ENCODE measurements at regions not wholly inside any gene's neighbourhood (a gene's known extent, or its start where the extent isn't known, plus 50 kb on each side); places are given as distances from the start of the nearest gene placed in this dataset.

DNA sequence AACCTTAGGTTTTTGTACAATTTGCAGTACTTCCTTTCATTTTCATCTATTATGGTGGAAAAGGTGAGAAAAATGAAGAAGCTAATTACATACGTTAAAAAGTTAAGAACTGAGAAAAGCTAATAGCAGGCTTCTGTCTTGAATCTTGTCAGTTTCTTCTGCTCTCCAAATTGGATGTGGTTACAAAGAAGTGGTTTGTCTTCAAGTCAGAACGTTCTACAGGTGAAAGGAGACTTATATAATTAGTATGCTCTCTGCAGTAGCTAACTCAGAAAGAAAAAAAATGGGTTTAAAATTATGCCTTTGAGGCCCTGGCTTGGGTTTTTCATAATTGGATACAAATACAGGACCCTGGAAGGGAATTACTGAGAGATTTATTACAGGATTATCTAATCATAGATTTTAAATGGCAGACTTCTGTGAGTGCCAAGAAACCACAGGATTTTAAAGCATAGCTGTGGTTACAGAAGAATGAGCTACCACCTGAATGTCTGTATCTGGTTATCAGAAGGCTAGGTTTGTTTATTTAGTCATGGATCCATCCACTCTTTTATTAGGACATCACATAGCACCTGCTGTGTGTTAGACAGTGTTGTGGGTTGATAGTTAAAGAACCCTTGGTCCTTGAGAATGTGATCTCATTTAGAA, 528.1 kb upstream of the MCTP2 start:
- CTCF ChIA-PET (ENCODE audit: partially characterized antibody), result interaction anchor here (1.3 kb wide), 1 partner anchor 12 kb away, joined by 3 read pairs; no protein-coding TSS in a partner anchor
- H3K23me2 ChIP-seq (ENCODE audit: low read depth, low read length), result no peaks in the 10 kb centered on the region
- 91% methylated on average over 2 of the region's 2 CpGs; no CpG with 5 or more reads in 1 of the 2 experiments for WGBS, 2 experiments (ENCODE audit: extremely low coverage in 1 of 2, insufficient coverage in 1 of 2, insufficient read length in 1 of 2, insufficient replicate concordance in 2 of 2, low coverage in 1 of 2, low lambda C conversion rate in 2 of 2, missing lambda C conversion rate in 1 of 2)

More for the DNA sequence above, 528.1 kb upstream of the MCTP2 start:
- Histone ChIP-seq H4K5ac (ENCODE audit: insufficient read length, low read depth, low read length) (no peak overlapping the region), H2BK5ac (ENCODE audit: low read depth, low read length) (no peak overlapping the region), H3K18ac (ENCODE audit: extremely low read depth, low read length) (no peak overlapping the region), H4K91ac (replicated peaks; ENCODE audit: insufficient read length, low read length) (no peak overlapping the region), H3K27me3 (replicated peaks in 1 of 4; ENCODE audit: control insufficient read depth in 3 of 4, extremely low read depth in 1 of 4, insufficient read depth in 3 of 4, low read length in 3 of 4) (no peaks in the 10 kb centered on the region), H3K14ac (ENCODE audit: insufficient read length) (no peak overlapping the region), H3K27ac (ENCODE audit: low read depth, low read length) (no peak overlapping the region), H3K4me3 (ENCODE audit: extremely low read depth in 1 of 4, insufficient read depth in 2 of 4, low read depth in 3 of 4, low read length in 4 of 4) (no peak overlapping the region), H2BK120ac (replicated peaks; ENCODE audit: low read depth, low read length) (no peak overlapping the region), H3K36me3 (ENCODE audit: control insufficient read depth in 2 of 4, insufficient read depth in 4 of 4, low read length in 3 of 4) (no peaks in the 10 kb centered on the region), H2BK15ac (ENCODE audit: low read length) (no peak overlapping the region), H3K23ac (ENCODE audit: insufficient read length) (no peak overlapping the region), H3K4me2 (ENCODE audit: insufficient read depth in 1 of 2, low read depth in 2 of 2, low read length in 2 of 2) (no peak overlapping the region), H3K56ac (replicated peaks; ENCODE audit: insufficient read length, low read depth, low read length) (no peak overlapping the region), H3K9me3 (ENCODE audit: insufficient read depth in 2 of 2, low read depth in 1 of 2, low read length in 1 of 2) (no peaks in the 10 kb centered on the region), H2AFZ (ENCODE audit: low read length) (no peak overlapping the region), H3K79me2 (ENCODE audit: control insufficient read depth in 1 of 2, insufficient read depth in 2 of 2, low read length in 2 of 2) (no peaks in the 10 kb centered on the region), H3K9ac (replicated peaks in 1 of 4; ENCODE audit: extremely low read depth in 1 of 4, low read depth in 3 of 4, low read length in 3 of 4) (no peak overlapping the region), H4K20me1 (replicated peaks in 1 of 2; ENCODE audit: control insufficient read depth in 1 of 2, insufficient read depth in 2 of 2, low read length in 2 of 2) (no peaks in the 10 kb centered on the region), H2BK20ac (ENCODE audit: low read length) (no peak overlapping the region), H3K79me1 (ENCODE audit: low read depth, low read length) (no peaks in the 10 kb centered on the region), H3K4me1 (replicated peaks in 1 of 4; ENCODE audit: control insufficient read depth in 3 of 4, insufficient read depth in 4 of 4, low read length in 3 of 4) (no peaks in the 10 kb centered on the region), H2BK12ac (ENCODE audit: low read depth, low read length) (no peak overlapping the region), H2AK5ac (ENCODE audit: low read depth, low read length) (no peak overlapping the region), H3K4ac (replicated peaks; ENCODE audit: insufficient read length, low read depth, low read length) (no peak overlapping the region), H4K8ac (ENCODE audit: extremely low read depth, insufficient read depth, low read length) (no peak overlapping the region)
- FAIRE-seq (no peak), DNase-seq (ENCODE audit: low read depth in 1 of 2, low spot score in 2 of 2) (no peak)
- no peak for TF ChIP-seq EZH2 (IDR thresholded peaks at IDR 0.05; ENCODE audit: low read depth, low read length, severe bottlenecking)
- no peak for TF ChIP-seq RAD21 (IDR thresholded peaks at IDR 0.05 in 1 of 2, conservative IDR thresholded peaks at IDR 0.05 in 1 of 2; ENCODE audit: low read depth in 2 of 2, low read length in 2 of 2)
- no peak for TF ChIP-seq HDAC2 (IDR thresholded peaks at IDR 0.05; ENCODE audit: borderline replicate concordance in 1 of 2, low read depth in 2 of 2, low read length in 2 of 2)
- no peak for TF ChIP-seq SP1 (IDR thresholded peaks at IDR 0.05; ENCODE audit: low read depth, low read length)
- no peak for TF ChIP-seq TEAD4 (IDR thresholded peaks at IDR 0.05; ENCODE audit: low read depth, low read length)
- TF ChIP-seq TBP (IDR thresholded peaks at IDR 0.05; ENCODE audit: low read depth, low read length), result no peak
- TF ChIP-seq TCF12 (IDR thresholded peaks at IDR 0.05; ENCODE audit: low read depth, low read length), result no peak
- TF ChIP-seq, protein P1, sequence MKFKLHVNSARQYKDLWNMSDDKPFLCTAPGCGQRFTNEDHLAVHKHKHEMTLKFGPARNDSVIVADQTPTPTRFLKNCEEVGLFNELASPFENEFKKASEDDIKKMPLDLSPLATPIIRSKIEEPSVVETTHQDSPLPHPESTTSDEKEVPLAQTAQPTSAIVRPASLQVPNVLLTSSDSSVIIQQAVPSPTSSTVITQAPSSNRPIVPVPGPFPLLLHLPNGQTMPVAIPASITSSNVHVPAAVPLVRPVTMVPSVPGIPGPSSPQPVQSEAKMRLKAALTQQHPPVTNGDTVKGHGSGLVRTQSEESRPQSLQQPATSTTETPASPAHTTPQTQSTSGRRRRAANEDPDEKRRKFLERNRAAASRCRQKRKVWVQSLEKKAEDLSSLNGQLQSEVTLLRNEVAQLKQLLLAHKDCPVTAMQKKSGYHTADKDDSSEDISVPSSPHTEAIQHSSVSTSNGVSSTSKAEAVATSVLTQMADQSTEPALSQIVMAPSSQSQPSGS (IDR thresholded peaks at IDR 0.05; ENCODE audit: low read length), result no peak
- no peak for TF ChIP-seq GTF2F1 (IDR thresholded peaks at IDR 0.05; ENCODE audit: borderline replicate concordance, low read depth, low read length)
- TF ChIP-seq CREB1 (IDR thresholded peaks at IDR 0.05), result no peak
- POLR2A ChIA-PET (ENCODE audit: partially characterized antibody), result no interaction called here

Data from H1 (cell line).